HEK293T (cell line): ENCODE measurements at regions not wholly inside any gene's neighbourhood (a gene's known extent, or its start where the extent isn't known, plus 50 kb on each side); places are given as distances from the start of the nearest gene placed in this dataset.

Source experiments
- CTCF ChIA-PET: fragments of 350-600 bp; formaldehyde crosslinking; extraction: SDS; loops from one replicate; lab custom pipeline; 2021; ENCODE audit warnings: antibody characterized with exemption, inconsistent platforms; lab: Yijun Ruan, JAX
- POLR2A ChIA-PET: fragments of 350-600 bp; formaldehyde crosslinking; extraction: SDS; loops from one replicate; lab custom pipeline; 2020; ENCODE audit warnings: antibody characterized with exemption, inconsistent platforms; lab: Yijun Ruan, JAX
- DNase-seq: peaks from one replicate; pipeline ENCODE4 v3.0.0; 2012; ENCODE audit warnings: mixed read lengths; ENCODE audit errors: extremely low spot score
- ARNT ChIP-seq: fragments of 450-650 bp; IDR thresholded peaks from 2 replicates; pipeline ENCODE4 v1.6.1; 2017; ENCODE audit warnings: mild to moderate bottlenecking
- BHLHE40 ChIP-seq: fragments of 450-650 bp; IDR thresholded peaks from 2 replicates; pipeline ENCODE4 v1.6.1; 2016; ENCODE audit warnings: mild to moderate bottlenecking, moderate library complexity, borderline replicate concordance
- CTBP1 ChIP-seq: fragments of 450-650 bp; IDR thresholded peaks from 2 replicates; pipeline ENCODE4 v1.6.1; 2016; ENCODE audit warnings: borderline replicate concordance
- ELF4 ChIP-seq: fragments of 450-650 bp; IDR thresholded peaks from 2 replicates; pipeline ENCODE4 v1.6.1; 2017; ENCODE audit warnings: antibody characterized with exemption
- FOXA1 ChIP-seq: fragments of 450-650 bp; IDR thresholded peaks from 2 replicates; pipeline ENCODE4 v1.6.1; 2016; ENCODE audit warnings: mild to moderate bottlenecking
- FOXK2 ChIP-seq: fragments of 450-650 bp; IDR thresholded peaks from 2 replicates; pipeline ENCODE4 v1.6.1; 2016; ENCODE audit warnings: mild to moderate bottlenecking
- FOXM1 ChIP-seq: fragments of 450-650 bp; IDR thresholded peaks from 2 replicates; pipeline ENCODE4 v1.6.1; 2017; ENCODE audit warnings: mild to moderate bottlenecking, borderline replicate concordance
- HDGF ChIP-seq: fragments of 450-650 bp; IDR thresholded peaks from 2 replicates; pipeline ENCODE4 v1.6.1; 2017; ENCODE audit warnings: antibody characterized with exemption, borderline replicate concordance
- L3MBTL2 ChIP-seq: fragments of 450-650 bp; conservative IDR thresholded peaks from 2 replicates; pipeline ENCODE4 v1.6.1; 2016; ENCODE audit warnings: mild to moderate bottlenecking
- LEF1 ChIP-seq: fragments of 450-650 bp; IDR thresholded peaks from 2 replicates; pipeline ENCODE4 v1.6.1; 2017; ENCODE audit warnings: mild to moderate bottlenecking, borderline replicate concordance
- NFRKB ChIP-seq: fragments of 450-650 bp; IDR thresholded peaks from 2 replicates; pipeline ENCODE4 v1.6.1; 2016; ENCODE audit warnings: mild to moderate bottlenecking, moderate library complexity
- SP1 ChIP-seq: fragments of 450-650 bp; IDR thresholded peaks from 2 replicates; pipeline ENCODE4 v1.6.1; 2017
- SUZ12 ChIP-seq: fragments of 450-650 bp; IDR thresholded peaks from 2 replicates; pipeline ENCODE4 v1.6.1; 2016; ENCODE audit warnings: mild to moderate bottlenecking
- TARDBP ChIP-seq: fragments of 450-650 bp; IDR thresholded peaks from 2 replicates; pipeline ENCODE4 v1.6.1; 2016
- ZNF384 ChIP-seq: fragments of 450-650 bp; IDR thresholded peaks from 2 replicates; pipeline ENCODE4 v1.6.1; 2016
- TF ChIP-seq, protein P1 (sequence below): fragments of 450-650 bp; IDR thresholded peaks from 2 replicates; pipeline ENCODE4 v1.6.1; 2016

DNA sequence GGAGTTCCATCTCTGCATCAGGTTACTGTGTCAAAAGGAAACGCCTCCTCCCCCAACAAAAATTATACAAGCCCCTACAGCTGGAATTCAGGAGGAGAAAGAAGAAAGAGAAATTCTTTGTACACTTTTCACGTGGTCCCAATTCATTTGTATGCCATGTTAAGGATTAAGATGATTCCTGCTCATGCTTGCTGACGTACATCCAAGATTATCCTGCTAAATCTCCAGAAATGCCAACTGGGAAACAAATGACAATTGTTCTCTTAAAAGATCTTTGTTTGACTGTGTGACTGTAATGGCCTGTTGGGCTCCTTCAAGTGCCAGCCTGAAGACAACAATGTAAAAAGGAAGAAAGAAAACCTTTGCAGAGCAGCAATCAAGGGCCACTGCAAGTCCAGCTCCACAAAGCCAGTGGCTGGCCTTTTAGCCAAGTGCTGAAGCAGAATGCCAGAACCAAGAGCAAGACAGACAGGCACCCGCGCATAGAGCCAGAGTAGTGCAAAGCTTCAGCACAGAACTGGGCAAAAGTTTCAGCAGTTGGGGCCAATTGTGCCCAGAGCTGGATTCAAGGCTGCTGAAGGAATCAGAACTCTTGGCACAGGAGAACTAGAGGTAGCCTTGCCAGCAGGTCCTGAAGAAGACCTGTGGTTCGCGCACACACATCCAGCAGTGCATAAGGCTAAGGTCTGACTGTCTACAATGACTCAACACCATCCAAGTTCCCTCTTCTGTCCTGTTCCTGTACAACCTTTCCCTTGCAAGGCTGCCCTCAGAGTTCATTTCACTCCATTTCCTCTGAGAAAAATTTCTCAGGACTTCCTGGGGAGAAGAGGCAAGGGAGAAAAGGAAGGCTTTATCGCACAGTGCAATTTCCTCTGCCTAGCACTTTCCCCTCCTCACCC, 209.7 kb upstream of the BMP4 start:
- CTCF ChIA-PET: interaction anchor here (1.3 kb wide), 1 partner anchor 9 kb away, joined by 8 read pairs; no protein-coding TSS in a partner anchor
- TF ChIP-seq NFRKB: no peak
- no peak for TF ChIP-seq SUZ12
- no peak for TF ChIP-seq FOXM1
- TF ChIP-seq, protein P1, sequence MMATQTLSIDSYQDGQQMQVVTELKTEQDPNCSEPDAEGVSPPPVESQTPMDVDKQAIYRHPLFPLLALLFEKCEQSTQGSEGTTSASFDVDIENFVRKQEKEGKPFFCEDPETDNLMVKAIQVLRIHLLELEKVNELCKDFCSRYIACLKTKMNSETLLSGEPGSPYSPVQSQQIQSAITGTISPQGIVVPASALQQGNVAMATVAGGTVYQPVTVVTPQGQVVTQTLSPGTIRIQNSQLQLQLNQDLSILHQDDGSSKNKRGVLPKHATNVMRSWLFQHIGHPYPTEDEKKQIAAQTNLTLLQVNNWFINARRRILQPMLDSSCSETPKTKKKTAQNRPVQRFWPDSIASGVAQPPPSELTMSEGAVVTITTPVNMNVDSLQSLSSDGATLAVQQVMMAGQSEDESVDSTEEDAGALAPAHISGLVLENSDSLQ: no peak
- TF ChIP-seq TARDBP: no peak
- TF ChIP-seq ELF4: no peak
- TF ChIP-seq ARNT: no peak
- TF ChIP-seq HDGF: no peak
- no peak for TF ChIP-seq LEF1
- TF ChIP-seq ZNF384: no peak
- TF ChIP-seq L3MBTL2: no peak
- no peak for TF ChIP-seq CTBP1
- TF ChIP-seq SP1: no peak
- no peak for TF ChIP-seq FOXA1
- TF ChIP-seq FOXK2: no peak
- no peak for TF ChIP-seq BHLHE40
- no peak for DNase-seq
- POLR2A ChIA-PET: no interaction called here

DNA sequence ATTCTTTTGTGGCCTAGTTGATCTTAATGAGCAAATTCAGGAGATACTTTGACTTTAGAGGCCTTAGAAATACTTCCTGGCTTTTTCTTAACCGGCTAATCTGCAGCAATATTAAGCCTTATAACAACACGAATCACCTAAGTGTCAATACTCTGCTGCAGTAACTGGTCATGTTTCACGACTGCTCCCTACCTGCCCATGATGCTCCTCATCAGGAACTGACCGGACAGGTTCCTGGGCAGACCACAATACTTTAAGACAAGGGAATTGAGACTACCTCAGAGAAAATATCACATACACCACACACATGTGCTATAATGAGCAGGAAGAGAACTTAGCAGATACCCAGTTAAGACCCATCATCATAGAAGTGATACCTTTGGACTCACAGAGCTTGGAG, 211.9 kb upstream of the BMP4 start:
- TF ChIP-seq LEF1 (no peak), FOXA1 (no peak), HDGF (no peak), TARDBP (no peak), ARNT (no peak), FOXK2 (no peak), NFRKB (no peak), CTBP1 (no peak), ZNF384 (no peak), FOXM1 (no peak), L3MBTL2 (no peak), SUZ12 (no peak), SP1 (no peak)
- TF ChIP-seq, protein P1: no peak
- no peak for DNase-seq
- CTCF ChIA-PET: no interaction called here
- POLR2A ChIA-PET: no interaction called here

DNA sequence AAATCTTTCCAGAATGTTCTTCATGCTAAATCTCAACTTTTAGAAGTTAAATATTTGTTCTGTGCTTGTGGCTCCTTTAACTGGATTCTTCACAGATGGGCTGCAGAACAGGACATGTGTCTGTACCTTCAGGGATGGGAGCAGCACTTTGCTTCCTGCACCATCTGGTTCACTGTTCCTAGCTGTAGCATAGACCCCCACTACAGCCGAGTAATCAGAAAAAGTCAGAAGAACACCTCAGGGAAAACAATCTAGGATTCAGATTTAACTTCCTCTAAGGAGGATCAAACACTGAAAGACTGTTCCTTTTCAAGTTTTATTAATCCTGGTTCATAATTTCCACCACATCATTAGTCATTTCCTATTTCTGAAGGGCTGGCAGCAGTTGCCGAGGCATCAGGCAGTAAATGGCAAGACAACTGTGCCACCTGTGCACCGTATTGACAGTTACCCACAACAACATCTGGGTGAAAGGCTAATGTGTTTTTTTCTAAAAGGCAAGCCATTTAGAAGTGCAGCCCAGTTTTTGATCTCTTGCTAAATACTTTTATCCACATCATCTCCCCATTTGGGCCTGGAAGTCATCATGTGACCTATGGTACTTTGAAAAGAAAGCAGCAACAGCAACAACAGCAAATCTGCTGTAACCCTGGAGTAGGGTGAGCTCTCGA, 212.8 kb upstream of the BMP4 start:
- ChIA-PET POLR2A (no interaction called here), CTCF (interaction anchor here (0.7 to 1.2 kb wide), 2 partner anchors 222 to 653 kb away, joined by 3 to 5 read pairs; no protein-coding TSS in a partner anchor)
- TF ChIP-seq FOXA1 (no peak), L3MBTL2 (no peak), FOXK2 (no peak), BHLHE40 (no peak), ELF4 (no peak), ARNT (no peak)
- DNase-seq: no peak

DNA sequence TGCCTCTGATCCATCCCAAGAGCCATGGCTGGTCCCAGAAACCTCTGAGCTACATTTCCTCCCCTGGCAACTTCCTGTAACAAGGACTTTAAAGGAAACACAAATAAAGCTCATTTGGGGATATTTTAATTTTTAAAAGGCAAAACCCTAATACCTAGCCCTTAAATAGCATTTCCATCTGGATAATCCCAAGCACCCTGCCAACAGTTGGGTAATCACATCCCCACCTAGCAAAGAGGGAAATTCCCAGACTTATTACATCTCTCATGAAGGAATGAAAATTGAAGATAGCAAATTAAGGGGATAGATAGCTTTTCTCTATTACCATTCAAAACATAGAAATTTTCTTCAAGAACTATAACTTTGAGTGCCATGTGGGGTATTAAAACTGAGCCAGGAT, 213.7 kb upstream of the BMP4 start:
- ChIA-PET CTCF (interaction anchor here (0.7 to 1.2 kb wide), 3 partner anchors 50 to 654 kb away, joined by 3 to 5 read pairs (median 3); no protein-coding TSS in a partner anchor), POLR2A (no interaction called here)

DNA sequence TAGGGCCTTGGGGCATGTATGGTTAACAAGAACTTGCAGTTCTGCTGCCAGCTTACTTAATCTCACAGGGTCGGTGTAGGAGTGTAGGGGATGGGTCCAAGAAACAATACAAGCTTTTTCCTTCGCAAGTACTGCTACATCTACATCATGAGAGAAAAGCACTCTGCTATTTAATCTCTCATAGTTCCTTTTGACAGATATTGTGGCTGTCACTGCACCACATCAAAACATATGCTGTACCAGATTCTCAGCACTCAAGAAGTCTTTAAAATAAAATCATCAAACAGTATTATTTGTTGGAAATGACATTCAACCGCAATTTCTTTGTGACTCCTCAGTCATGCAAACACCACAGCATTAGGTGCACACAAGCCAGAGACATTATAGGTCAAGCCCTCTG, 215.5 kb upstream of the BMP4 start:
- TF ChIP-seq HDGF (no peak), BHLHE40 (no peak), FOXM1 (no peak), NFRKB (no peak), ARNT (no peak), ZNF384 (no peak), LEF1 (no peak), L3MBTL2 (no peak), TARDBP (no peak), ELF4 (no peak), FOXA1 (no peak), FOXK2 (no peak), SUZ12 (no peak)
- TF ChIP-seq, protein P1: no peak
- no peak for DNase-seq
- CTCF ChIA-PET: interaction anchor here (0.7 kb wide), 1 partner anchor 828 kb away, joined by 3 read pairs; no protein-coding TSS in a partner anchor
- POLR2A ChIA-PET: no interaction called here

More for the DNA sequence above, 213.7 kb upstream of the BMP4 start:
- TF ChIP-seq, protein P1: no peak
- TF ChIP-seq CTBP1 (no peak), SP1 (no peak), BHLHE40 (no peak), SUZ12 (no peak), NFRKB (no peak), FOXA1 (no peak), L3MBTL2 (no peak)
- no peak for DNase-seq
